ENCODE measurements at regions not wholly inside any gene's neighbourhood (a gene's known extent, or its start where the extent isn't known, plus 50 kb on each side); places are given as distances from the start of the nearest gene placed in this dataset.
A peak's percentile ranks its signal among the peaks of the same experiment; 100 is the strongest.

- no peak for ATAC-seq
- Histone ChIP-seq H3K4me1 (ENCODE audit: insufficient read depth, low read length) (no peaks in the 10 kb centered on the region), H4K20me1 (ENCODE audit: low read length) (no peaks in the 10 kb centered on the region), H3K36me3 (ENCODE audit: low read depth, low read length) (no peaks in the 10 kb centered on the region), H3K27me3 (ENCODE audit: low read length) (0 out of 2 replicates have a peak, but pooled peaks cover 5% of the 10 kb centered on the region), H3K9me3 (ENCODE audit: low read length) (no peaks in the 10 kb centered on the region), H3K9me2 (replicated peaks; ENCODE audit: low read length) (no peaks in the 10 kb centered on the region), H3K9ac (ENCODE audit: low read length) (no peak overlapping the region), H3K4me2 (ENCODE audit: low read length) (no peak overlapping the region), H3K79me2 (ENCODE audit: low read length) (no peaks in the 10 kb centered on the region), H3F3A (ENCODE audit: low read length, unreplicated experiment) (no peaks in the 10 kb centered on the region), H2AFZ (ENCODE audit: low read length) (no peak overlapping the region), H3K27ac (ENCODE audit: low read length) (no peak overlapping the region), H3K4me3 (ENCODE audit: low read length) (no peak overlapping the region)
- POLR2A ChIA-PET (ENCODE audit: unreplicated experiment), result no interaction called here
- DNase-seq, result no peak
- intact Hi-C loops (cut with micrococcal nuclease), result no loop called here
- CTCF ChIA-PET, result no interaction called here
- BruUV-seq (replicated peaks), result no TSS peak
- TF ChIP-seq, protein P1, sequence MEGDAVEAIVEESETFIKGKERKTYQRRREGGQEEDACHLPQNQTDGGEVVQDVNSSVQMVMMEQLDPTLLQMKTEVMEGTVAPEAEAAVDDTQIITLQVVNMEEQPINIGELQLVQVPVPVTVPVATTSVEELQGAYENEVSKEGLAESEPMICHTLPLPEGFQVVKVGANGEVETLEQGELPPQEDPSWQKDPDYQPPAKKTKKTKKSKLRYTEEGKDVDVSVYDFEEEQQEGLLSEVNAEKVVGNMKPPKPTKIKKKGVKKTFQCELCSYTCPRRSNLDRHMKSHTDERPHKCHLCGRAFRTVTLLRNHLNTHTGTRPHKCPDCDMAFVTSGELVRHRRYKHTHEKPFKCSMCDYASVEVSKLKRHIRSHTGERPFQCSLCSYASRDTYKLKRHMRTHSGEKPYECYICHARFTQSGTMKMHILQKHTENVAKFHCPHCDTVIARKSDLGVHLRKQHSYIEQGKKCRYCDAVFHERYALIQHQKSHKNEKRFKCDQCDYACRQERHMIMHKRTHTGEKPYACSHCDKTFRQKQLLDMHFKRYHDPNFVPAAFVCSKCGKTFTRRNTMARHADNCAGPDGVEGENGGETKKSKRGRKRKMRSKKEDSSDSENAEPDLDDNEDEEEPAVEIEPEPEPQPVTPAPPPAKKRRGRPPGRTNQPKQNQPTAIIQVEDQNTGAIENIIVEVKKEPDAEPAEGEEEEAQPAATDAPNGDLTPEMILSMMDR (conservative IDR thresholded peaks at IDR 0.05; ENCODE audit: low read depth, low read length), result no peak
- TF ChIP-seq EZH2phosphoT487 (IDR thresholded peaks at IDR 0.05; ENCODE audit: borderline replicate concordance, low read length) (no peak), EZH2 (IDR thresholded peaks at IDR 0.05; ENCODE audit: low read length, unreplicated experiment) (no peak)
Measured at GRCh38 chr17:34710226-34710625, 130.8 kb downstream of the TMEM132E start.

- intact Hi-C loops (cut with micrococcal nuclease), result no loop called here
- ChIA-PET CTCF (no interaction called here), POLR2A (ENCODE audit: unreplicated experiment) (no interaction called here)
- no peaks in the 10 kb centered on the region for H3K9me3 ChIP-seq (ENCODE audit: low read length)
- no peak for ATAC-seq
- H3K79me2 ChIP-seq (ENCODE audit: low read length), result no peaks in the 10 kb centered on the region
- no peak overlapping the region for H3K4me3 ChIP-seq (ENCODE audit: low read length)
- no peaks in the 10 kb centered on the region for H3K4me1 ChIP-seq (ENCODE audit: insufficient read depth, low read length)
- no peak overlapping the region for H3K27ac ChIP-seq (ENCODE audit: low read length)
- BruUV-seq (replicated peaks), result no TSS peak
- H3F3A ChIP-seq (ENCODE audit: low read length, unreplicated experiment), result no peaks in the 10 kb centered on the region
- no peaks in the 10 kb centered on the region for H4K20me1 ChIP-seq (ENCODE audit: low read length)
- 0 out of 2 replicates have a peak, but pooled peaks cover 5% of the 10 kb centered on the region for H3K27me3 ChIP-seq (ENCODE audit: low read length)
- TF ChIP-seq EZH2 (IDR thresholded peaks at IDR 0.05; ENCODE audit: low read length, unreplicated experiment), result no peak
- TF ChIP-seq EZH2phosphoT487 (IDR thresholded peaks at IDR 0.05; ENCODE audit: borderline replicate concordance, low read length), result no peak
- TF ChIP-seq, protein P1 (conservative IDR thresholded peaks at IDR 0.05; ENCODE audit: low read depth, low read length), result no peak
- H3K9me2 ChIP-seq (replicated peaks; ENCODE audit: low read length), result no peaks in the 10 kb centered on the region
- H3K9ac ChIP-seq (ENCODE audit: low read length), result no peak overlapping the region
- no peak for DNase-seq
- no peak overlapping the region for H2AFZ ChIP-seq (ENCODE audit: low read length)
- H3K36me3 ChIP-seq (ENCODE audit: low read depth, low read length), result no peaks in the 10 kb centered on the region
- H3K4me2 ChIP-seq (ENCODE audit: low read length), result no peak overlapping the region
Measured at GRCh38 chr17:34709158-34709754, 129.9 kb downstream of the TMEM132E start.

DNA sequence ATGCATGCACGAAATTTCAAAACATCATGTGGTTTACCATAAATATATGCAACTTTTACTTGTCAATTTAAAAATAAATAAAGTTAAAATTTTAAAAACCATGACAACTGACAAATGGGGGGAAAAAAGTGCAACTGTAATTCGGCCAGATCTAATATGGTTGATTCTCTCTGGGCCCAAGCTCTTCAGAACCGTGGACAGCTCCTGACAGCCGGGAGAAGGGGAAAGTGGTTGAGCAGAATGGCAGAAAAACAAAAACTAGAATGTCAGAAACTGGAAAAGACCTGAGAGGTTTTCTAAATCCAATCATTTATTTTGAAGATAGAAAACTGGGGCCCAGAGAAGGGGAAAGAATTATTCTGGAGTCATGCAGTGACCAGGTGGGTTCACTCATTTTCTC lies 126.6 kb downstream of the TMEM132E start:
- no peak for ATAC-seq
- Histone ChIP-seq H3K4me1 (ENCODE audit: insufficient read depth, low read length) (no peaks in the 10 kb centered on the region), H3K27me3 (ENCODE audit: low read length) (no peaks in the 10 kb centered on the region), H4K20me1 (ENCODE audit: low read length) (no peaks in the 10 kb centered on the region), H3K9ac (ENCODE audit: low read length) (no peak overlapping the region), H3K9me2 (replicated peaks; ENCODE audit: low read length) (no peaks in the 10 kb centered on the region), H3K4me2 (ENCODE audit: low read length) (no peak overlapping the region), H3K9me3 (ENCODE audit: low read length) (no peaks in the 10 kb centered on the region), H3K4me3 (ENCODE audit: low read length) (no peak overlapping the region), H3K36me3 (ENCODE audit: low read depth, low read length) (no peaks in the 10 kb centered on the region), H3K27ac (ENCODE audit: low read length) (no peak overlapping the region), H2AFZ (ENCODE audit: low read length) (no peak overlapping the region), H3K79me2 (ENCODE audit: low read length) (no peaks in the 10 kb centered on the region), H3F3A (ENCODE audit: low read length, unreplicated experiment) (no peaks in the 10 kb centered on the region)
- BruUV-seq (replicated peaks), result no TSS peak
- ChIA-PET CTCF (interaction anchor here (0.7 kb wide), 1 partner anchor 537 kb away, joined by 3 read pairs; no protein-coding TSS in a partner anchor), POLR2A (ENCODE audit: unreplicated experiment) (no interaction called here)
- peak; percentile 16 for DNase-seq
- intact Hi-C loops (cut with micrococcal nuclease), result no loop called here
- no peak for TF ChIP-seq EZH2phosphoT487 (IDR thresholded peaks at IDR 0.05; ENCODE audit: borderline replicate concordance, low read length)
- no peak for TF ChIP-seq EZH2 (IDR thresholded peaks at IDR 0.05; ENCODE audit: low read length, unreplicated experiment)
- TF ChIP-seq, protein P1 (conservative IDR thresholded peaks at IDR 0.05; ENCODE audit: low read depth, low read length), result no peak

Data from PC-3 (cell line).